Urinary bladder (tissue), 3 donors: ENCODE measurements at regions not wholly inside any gene's neighbourhood (a gene's known extent, or its start where the extent isn't known, plus 50 kb on each side); places are given as distances from the start of the nearest gene placed in this dataset.

Experiments
- DNase-seq: peaks from one replicate; pipeline ENCODE4 v3.0.0-alpha.2; 2015; ENCODE audit errors: extremely low spot score
- H3K27ac ChIP-seq: one replicate; pipeline ENCODE4 v1.5.1; 2013; ENCODE audit warnings: low read depth, mild to moderate bottlenecking, moderate library complexity
- H3K36me3 ChIP-seq: one replicate; pipeline ENCODE4 v1.6.1; 2013; ENCODE audit warnings: mild to moderate bottlenecking, moderate library complexity; ENCODE audit not compliant: insufficient read depth
- H3K4me1 ChIP-seq: one replicate; pipeline ENCODE4 v1.6.1; 2013; ENCODE audit warnings: mild to moderate bottlenecking, moderate library complexity; ENCODE audit not compliant: insufficient read depth
- H3K4me3 ChIP-seq: one replicate; pipeline ENCODE4 v1.5.1; 2013; ENCODE audit warnings: low read depth, low read length
- WGBS: extraction: QIAGEN DNeasy Blood & Tissue Kit; methylation state at CpG from one replicate; pipeline ENCODE4 v1.1.7; 2013; 5-methylcytosine and 5-hydroxymethylcytosine counted together
- donor health status: healthy with polysubstance abuse.
- donor health status: healthy.

GRCh38 chr12:116353958-116354357, 76.5 kb upstream of the MED13L start:
- DNase-seq = no peak
- H3K36me3 ChIP-seq = no peaks in the 10 kb centered on the region
- H3K4me1 ChIP-seq = no peaks in the 10 kb centered on the region
- H3K27ac ChIP-seq = no peak overlapping the region
- 95% methylated on average over 2 of the region's 2 CpGs for WGBS
- H3K4me3 ChIP-seq = no peak overlapping the region

- H3K4me3 ChIP-seq = no peak overlapping the region
- no peaks in the 10 kb centered on the region for H3K36me3 ChIP-seq
- no peak for DNase-seq
- no peaks in the 10 kb centered on the region for H3K4me1 ChIP-seq
- no peak overlapping the region for H3K27ac ChIP-seq
- WGBS = 93% methylated on average over 5 of the region's 5 CpGs
Observed at GRCh38 chr12:116354534-116354933, 77.0 kb upstream of the MED13L start.

- 84% methylated on average over 15 of the region's 15 CpGs for WGBS
- DNase-seq = no peak
- no peaks in the 10 kb centered on the region for H3K36me3 ChIP-seq
- H3K4me1 ChIP-seq = no peaks in the 10 kb centered on the region
- H3K27ac ChIP-seq = no peak overlapping the region
- H3K4me3 ChIP-seq = no peak overlapping the region
Observed at GRCh38 chr12:116354950-116355783, 77.7 kb upstream of the MED13L start.

GRCh38 chr12:116358536-116358892, 81.0 kb upstream of the MED13L start:
- Histone ChIP-seq H3K4me1 (no peaks in the 10 kb centered on the region), H3K36me3 (no peaks in the 10 kb centered on the region), H3K4me3 (no peak overlapping the region), H3K27ac (no peak overlapping the region)
- no peak for DNase-seq
- WGBS = 23% methylated on average over 3 of the region's 3 CpGs

- H3K36me3 ChIP-seq = no peaks in the 10 kb centered on the region
- H3K4me1 ChIP-seq = no peaks in the 10 kb centered on the region
- 3% methylated on average over 10 of the region's 10 CpGs for WGBS
- H3K4me3 ChIP-seq = no peak overlapping the region
- peak; percentile 92 for DNase-seq
- no peak overlapping the region for H3K27ac ChIP-seq
Observed at GRCh38 chr12:116358893-116359761, 81.6 kb upstream of the MED13L start.

- H3K36me3 ChIP-seq = no peaks in the 10 kb centered on the region
- no peak overlapping the region for H3K4me3 ChIP-seq
- DNase-seq = no peak
- H3K4me1 ChIP-seq = no peaks in the 10 kb centered on the region
- WGBS = 92% methylated on average over 6 of the region's 6 CpGs
- H3K27ac ChIP-seq = no peak overlapping the region
Observed at GRCh38 chr12:116360579-116361413, 83.3 kb upstream of the MED13L start.

- H3K27ac ChIP-seq = no peak overlapping the region
- no peaks in the 10 kb centered on the region for H3K4me1 ChIP-seq
- WGBS = 77% methylated on average over 19 of the region's 19 CpGs
- no peak for DNase-seq
- no peak overlapping the region for H3K4me3 ChIP-seq
- no peaks in the 10 kb centered on the region for H3K36me3 ChIP-seq
Observed at GRCh38 chr12:116361414-116362223, 84.1 kb upstream of the MED13L start.

- DNase-seq = no peak
- H3K36me3 ChIP-seq = no peaks in the 10 kb centered on the region
- no peak overlapping the region for H3K27ac ChIP-seq
- no peaks in the 10 kb centered on the region for H3K4me1 ChIP-seq
- no peak overlapping the region for H3K4me3 ChIP-seq
- 84% methylated on average over 2 of the region's 2 CpGs for WGBS
Observed at GRCh38 chr12:116365114-116365513, 87.6 kb upstream of the MED13L start.

GRCh38 chr12:116365606-116366455, 88.3 kb upstream of the MED13L start:
- DNase-seq = no peak
- 91% methylated on average over 17 of the region's 17 CpGs for WGBS
- Histone ChIP-seq H3K4me1 (no peaks in the 10 kb centered on the region), H3K27ac (no peak overlapping the region), H3K36me3 (no peaks in the 10 kb centered on the region), H3K4me3 (no peak overlapping the region)

- Histone ChIP-seq H3K27ac (no peak overlapping the region), H3K36me3 (no peaks in the 10 kb centered on the region), H3K4me1 (no peaks in the 10 kb centered on the region), H3K4me3 (no peak overlapping the region)
- DNase-seq = no peak
- WGBS = 64% methylated on average over 9 of the region's 9 CpGs
Observed at GRCh38 chr12:116366456-116366776, 88.9 kb upstream of the MED13L start.

GRCh38 chr12:116366824-116367223, 89.3 kb upstream of the MED13L start:
- no peaks in the 10 kb centered on the region for H3K36me3 ChIP-seq
- DNase-seq = no peak
- H3K4me1 ChIP-seq = no peaks in the 10 kb centered on the region
- H3K4me3 ChIP-seq = no peak overlapping the region
- 90% methylated on average over 6 of the region's 6 CpGs for WGBS
- H3K27ac ChIP-seq = no peak overlapping the region
